ENCODE measurements at regions not wholly inside any gene's neighbourhood (a gene's known extent, or its start where the extent isn't known, plus 50 kb on each side); places are given as distances from the start of the nearest gene placed in this dataset.
"Not testable (repeated sequence)": the region's sequence is repeated elsewhere in the genome, so short reads cannot be mapped to it uniquely, and the experiment has no call there.

- not testable (repeated sequence) for DNase-seq (ENCODE audit: low spot score)
These were observed 74.8 kb upstream of the ATP1A1 start for GRCh38 chr1:116298213-116298579.

DNA sequence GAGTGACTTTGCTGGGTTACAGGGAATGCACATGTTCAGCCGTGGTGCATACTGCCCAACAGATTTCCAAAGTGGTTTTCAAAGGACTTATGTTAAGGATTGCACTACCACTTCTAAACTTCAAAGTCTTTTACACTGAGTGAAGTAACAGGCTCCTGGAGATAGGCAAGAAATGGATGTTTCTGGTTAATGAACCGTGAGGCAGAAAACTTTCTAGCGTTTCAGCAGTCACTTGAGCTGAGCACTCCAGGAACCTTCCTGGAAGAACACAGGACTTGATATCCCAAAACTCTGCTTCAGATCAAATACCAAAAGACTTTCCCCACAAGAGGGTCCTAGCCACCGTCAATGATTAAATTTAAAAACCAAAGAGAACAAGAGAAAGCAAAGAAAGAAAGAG is 74.3 kb upstream of the ATP1A1 start:
- DNase-seq (ENCODE audit: low spot score), result no peak

- DNase-seq (ENCODE audit: low spot score), result no peak
These were observed 73.8 kb upstream of the ATP1A1 start for GRCh38 chr1:116299248-116299647.

DNA sequence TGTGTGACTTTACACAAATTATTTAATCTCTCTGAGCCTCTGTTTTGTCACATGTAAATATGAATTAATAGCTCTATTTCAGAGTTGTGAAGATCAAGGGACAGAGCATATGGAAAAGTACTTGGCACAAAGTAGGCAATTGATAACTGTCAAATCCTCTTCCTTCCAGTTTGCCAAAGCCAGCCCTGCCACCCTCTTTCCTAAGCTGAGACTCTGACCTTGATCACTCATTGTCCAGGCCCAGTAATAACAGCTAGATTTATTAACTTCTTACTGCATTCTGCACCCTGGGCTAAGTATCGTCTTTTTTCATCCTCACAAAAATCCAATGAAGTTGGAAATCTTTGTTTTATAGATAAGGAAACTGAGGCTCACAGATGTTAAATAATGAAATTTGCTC is 70.8 kb upstream of the ATP1A1 start:
- no peak for DNase-seq (ENCODE audit: low spot score)

DNA sequence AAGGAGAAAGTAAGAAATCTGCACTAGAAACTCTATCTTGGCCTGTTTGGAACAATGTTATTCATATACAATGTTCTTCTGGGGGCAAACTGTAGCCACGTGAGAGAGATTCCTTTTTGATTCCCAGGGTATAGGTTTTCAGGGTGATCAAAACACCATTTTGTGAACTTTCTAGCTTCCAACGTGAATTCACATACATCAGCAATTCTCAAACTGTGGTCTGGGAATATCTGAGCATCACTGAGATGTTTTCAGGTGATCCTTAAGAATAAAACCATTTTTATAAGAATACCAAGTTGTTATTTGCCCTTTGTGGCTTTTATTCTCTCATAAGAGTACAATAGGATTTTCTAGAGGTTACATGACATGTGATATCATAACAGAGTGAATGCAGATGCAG is 66.9 kb upstream of the ATP1A1 start:
- no peak for DNase-seq (ENCODE audit: low spot score)

GRCh38 chr1:116306840-116307442 is 66.1 kb upstream of the ATP1A1 start:
- no peak for DNase-seq (ENCODE audit: low spot score)

DNA sequence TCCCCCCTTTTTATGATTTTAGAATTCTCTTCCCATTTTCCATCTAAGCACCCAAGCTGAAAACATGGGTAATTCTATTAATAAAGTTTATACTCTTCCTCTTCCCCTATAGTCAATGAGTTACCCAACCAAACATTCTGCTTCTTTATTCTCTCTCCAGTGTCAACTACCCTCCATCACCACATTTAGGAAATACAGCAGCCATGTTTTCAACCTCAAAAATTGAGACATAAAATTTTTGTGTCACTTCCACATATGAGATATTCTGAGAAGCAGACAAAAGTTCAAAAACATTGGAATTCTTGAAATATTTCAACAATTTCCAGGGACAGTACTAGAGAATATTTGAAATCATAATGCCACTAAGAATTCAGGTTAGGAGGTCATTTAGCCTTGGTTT is 64.8 kb upstream of the ATP1A1 start:
- no peak for DNase-seq (ENCODE audit: low spot score)

DNA sequence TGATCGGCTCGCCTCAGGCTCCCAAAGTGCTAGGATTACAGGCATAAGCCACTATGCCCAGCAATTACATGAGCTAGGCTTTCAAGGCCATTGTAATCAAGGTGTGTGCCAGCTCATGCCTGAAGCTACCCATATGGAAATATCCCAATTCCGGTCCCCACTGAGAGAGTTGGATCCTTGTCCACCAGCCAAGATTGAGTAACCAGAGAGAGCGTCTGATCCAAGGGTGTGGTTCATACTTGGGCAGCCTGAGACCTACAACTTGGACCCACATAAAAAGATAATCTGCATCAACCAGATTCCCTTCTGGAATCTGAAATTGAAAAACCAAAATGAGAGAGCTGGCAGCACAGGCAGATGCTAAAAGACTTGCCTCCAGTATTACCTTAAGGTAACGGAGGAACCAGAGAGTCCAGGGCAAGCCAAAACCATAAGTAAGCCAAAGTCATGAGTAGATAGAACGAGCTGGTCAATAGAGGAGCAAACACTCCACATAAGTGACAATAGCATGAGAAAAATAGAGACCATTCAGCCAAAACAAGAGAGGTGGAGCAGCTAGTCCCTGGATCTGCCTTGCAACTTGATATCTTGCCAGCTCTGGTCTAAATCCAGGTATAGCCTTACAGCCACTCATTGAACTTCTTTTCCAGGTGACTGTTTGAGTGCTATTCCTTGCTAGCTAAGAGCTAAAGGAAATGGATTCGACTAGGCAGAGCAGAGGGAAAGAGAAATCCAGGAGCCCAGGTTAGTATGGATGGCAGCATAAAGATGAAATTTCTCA is 63.8 kb upstream of the ATP1A1 start:
- DNase-seq (ENCODE audit: low spot score), result no peak

- DNase-seq (ENCODE audit: low spot score), result no peak
These were observed 62.9 kb upstream of the ATP1A1 start for GRCh38 chr1:116310180-116310579.

- no peak for DNase-seq (ENCODE audit: low spot score)
These were observed 61.9 kb upstream of the ATP1A1 start for GRCh38 chr1:116311193-116311592.

DNA sequence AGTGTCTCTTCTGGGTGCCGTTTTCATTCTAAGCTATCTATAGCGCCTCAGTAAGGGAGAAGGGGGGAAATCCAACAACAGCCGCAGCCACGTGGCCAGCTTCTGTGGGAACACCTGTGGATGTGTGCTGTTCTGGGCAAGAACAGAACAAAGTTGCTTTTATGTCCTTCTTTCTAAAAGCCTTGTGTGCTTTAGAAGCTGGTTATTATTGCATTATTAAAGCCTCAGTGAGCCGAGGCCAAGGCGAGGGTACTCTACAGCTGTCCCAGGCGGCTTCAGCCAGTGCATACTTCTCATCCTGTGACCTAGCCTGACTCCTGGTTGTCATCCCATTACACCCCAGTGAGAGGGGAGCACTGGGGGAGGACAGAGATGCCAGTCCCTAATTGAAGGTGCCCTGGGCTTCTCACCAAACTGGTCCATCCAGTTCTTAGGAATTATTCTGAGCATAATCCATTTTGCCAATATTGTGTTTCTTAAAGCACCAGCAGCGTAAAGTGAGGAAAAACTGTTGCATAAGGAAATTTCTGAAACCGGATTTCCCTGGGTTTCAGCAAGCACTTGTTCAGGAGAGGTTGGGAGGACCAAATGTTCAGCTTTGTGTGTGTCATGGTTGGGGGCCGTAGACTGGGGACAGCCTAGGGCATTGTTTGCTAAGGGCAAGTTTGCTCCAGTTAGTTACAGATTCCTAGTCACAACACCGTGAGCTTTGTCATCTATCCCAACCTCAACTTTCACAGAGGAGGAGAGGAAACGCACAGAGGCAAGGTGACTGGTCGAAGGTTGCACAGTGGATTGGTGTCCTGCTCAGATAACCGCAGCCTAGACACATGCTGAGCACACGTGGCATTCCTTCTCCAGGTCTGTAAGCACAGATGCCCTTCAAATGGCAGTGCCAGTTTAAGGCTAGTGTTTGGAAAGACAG is 61.0 kb upstream of the ATP1A1 start:
- DNase-seq (ENCODE audit: low spot score), result no peak

GRCh38 chr1:116312681-116313069 is 60.4 kb upstream of the ATP1A1 start:
- DNase-seq (ENCODE audit: low spot score), result no peak

- DNase-seq (ENCODE audit: low spot score), result no peak
These were observed 59.3 kb upstream of the ATP1A1 start for GRCh38 chr1:116313776-116314175.

DNA sequence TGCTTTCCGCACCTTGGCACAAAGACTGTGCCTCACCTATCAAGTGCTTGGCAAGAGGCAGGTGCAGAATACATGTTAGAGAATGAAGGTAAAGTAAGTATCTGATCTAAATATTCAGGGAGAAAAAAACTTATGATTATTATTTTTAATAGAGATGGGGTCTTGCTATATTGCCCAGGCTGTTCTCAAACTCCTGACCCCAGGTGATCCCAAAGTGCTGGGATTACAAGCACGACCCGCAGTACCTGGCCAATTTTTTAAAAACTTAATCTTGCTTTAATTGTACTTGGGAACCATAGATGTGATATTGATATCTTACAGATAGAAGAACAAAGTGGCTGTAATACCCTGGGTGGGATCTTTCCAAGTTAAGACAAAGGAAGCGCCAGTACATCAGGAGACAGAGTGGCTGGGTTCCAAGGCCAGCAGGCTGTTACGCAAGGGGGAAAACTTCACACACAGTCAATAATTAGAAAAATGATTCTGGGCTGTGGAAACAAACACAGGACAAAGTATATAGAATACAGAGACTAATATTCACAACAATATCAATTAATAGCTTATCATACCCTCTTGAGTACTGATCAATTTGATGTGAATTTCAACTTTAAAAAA is 58.6 kb upstream of the ATP1A1 start:
- no peak for DNase-seq (ENCODE audit: low spot score)

DNA sequence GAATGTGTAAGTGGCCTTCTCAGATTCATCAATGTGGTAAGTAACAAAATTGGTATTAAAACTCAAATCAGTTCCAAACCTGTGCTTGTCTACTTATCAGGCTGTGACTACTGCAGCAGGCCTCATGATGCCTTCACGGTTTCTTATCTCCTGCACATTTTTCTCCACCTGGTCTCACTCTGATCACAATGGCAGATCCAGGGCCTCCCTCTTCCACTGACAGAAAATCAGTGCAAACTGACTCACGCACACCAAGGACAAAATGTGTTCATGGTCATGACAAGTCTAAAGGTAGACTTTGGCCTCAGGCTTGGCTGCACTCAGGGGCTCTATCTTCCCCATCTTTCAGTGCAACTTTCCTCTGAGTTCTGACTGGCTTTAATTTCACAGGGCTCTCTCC is 56.7 kb upstream of the ATP1A1 start:
- no peak for DNase-seq (ENCODE audit: low spot score)

GRCh38 chr1:116318897-116319296 is 54.1 kb upstream of the ATP1A1 start:
- DNase-seq (ENCODE audit: low spot score), result no peak

GRCh38 chr1:116320874-116321273 is 52.2 kb upstream of the ATP1A1 start:
- DNase-seq (ENCODE audit: low spot score), result no peak

GRCh38 chr1:116321766-116322175 is 51.3 kb upstream of the ATP1A1 start:
- DNase-seq (ENCODE audit: low spot score), result no peak

GRCh38 chr1:116322752-116323405 is 50.2 kb upstream of the ATP1A1 start:
- no peak for DNase-seq (ENCODE audit: low spot score)

Measured in hematopoietic multipotent progenitor cell treated with erythropoietin and hydrocortisone succinate and interleukin-3 and kit ligand, for 15 days (in vitro differentiated cells).